IMR-90 (cell line): ENCODE measurements at regions not wholly inside any gene's neighbourhood (a gene's known extent, or its start where the extent isn't known, plus 50 kb on each side); places are given as distances from the start of the nearest gene placed in this dataset.
"Not testable (repeated sequence)": the region's sequence is repeated elsewhere in the genome, so short reads cannot be mapped to it uniquely, and the experiment has no call there.

Experiments used
- ATAC-seq: fragments of 200-7000 bp; cut with Tn5 transposase; 2 replicates; pipeline ENCODE4 v1.9.1; 2020; ENCODE audit warnings: low read depth, mild to moderate bottlenecking, moderate library complexity
- BruUV-seq: library from RNA; stranded (reverse); fragments of 400-500 nt; replicated peaks from 2 replicates; lab custom pipeline; 2021; lab: Mats Ljungman, UMichigan
- CTCF ChIA-PET: fragments of 300-600 bp; formaldehyde crosslinking; extraction: SDS; loops from one replicate; lab custom pipeline; 2021; ENCODE audit warnings: antibody characterized with exemption; lab: Yijun Ruan, JAX
- POLR2A ChIA-PET: fragments of 300-600 bp; sonication (Branson Sonifier 250); formaldehyde crosslinking; loops from one replicate; lab custom pipeline; 2022; ENCODE audit warnings: antibody characterized with exemption; ENCODE audit not compliant: unreplicated experiment; lab: Charles Lee
- DNase-seq: peaks from one replicate; pipeline ENCODE4 v3.0.0; 2013
- H2AFZ ChIP-seq: replicated peaks from 2 replicates; pipeline ENCODE3; 2013; ENCODE audit warnings: low read length, mild to moderate bottlenecking; ENCODE audit not compliant: poor library complexity
- H2AK5ac ChIP-seq: 2 replicates; pipeline ENCODE4 v1.6.1; 2013; ENCODE audit warnings: low read depth, low read length, inconsistent platforms
- H2AK9ac ChIP-seq: replicated peaks from 2 replicates; pipeline ENCODE3; 2013; ENCODE audit warnings: mild to moderate bottlenecking, low read depth, low read length, moderate library complexity; ENCODE audit not compliant: poor library complexity
- H2BK120ac ChIP-seq: 2 replicates; pipeline ENCODE4 v1.6.1; 2013; ENCODE audit warnings: low read depth, low read length, inconsistent platforms
- H2BK15ac ChIP-seq: 3 replicates; pipeline ENCODE4 v1.6.1; 2013; ENCODE audit warnings: low read depth, low read length, inconsistent platforms
- H2BK20ac ChIP-seq: 2 replicates; pipeline ENCODE4 v1.6.1; 2013; ENCODE audit warnings: low read depth, mild to moderate bottlenecking, inconsistent platforms, low read length, moderate library complexity
- H2BK5ac ChIP-seq: 2 replicates; pipeline ENCODE4 v1.6.1; 2013; ENCODE audit warnings: mild to moderate bottlenecking, low read depth, low read length, inconsistent platforms; ENCODE audit not compliant: poor library complexity, severe bottlenecking
- H3K14ac ChIP-seq: replicated peaks from 2 replicates; pipeline ENCODE4 v1.6.1; 2013; ENCODE audit warnings: low read depth, low read length, inconsistent platforms
- H3K18ac ChIP-seq: 2 replicates; pipeline ENCODE4 v1.6.1; 2013; ENCODE audit warnings: low read depth, low read length, control low read depth
- H3K23ac ChIP-seq: 2 replicates; pipeline ENCODE4 v1.6.1; 2013; ENCODE audit warnings: low read depth, low read length, inconsistent platforms
- H3K27ac ChIP-seq: 2 replicates; pipeline ENCODE4 v1.5.1; 2013; ENCODE audit warnings: mild to moderate bottlenecking, control low read depth, low read length; ENCODE audit not compliant: insufficient read depth
- H3K27me3 ChIP-seq: 2 replicates; pipeline ENCODE4 v1.6.1; 2013; ENCODE audit warnings: low read length; ENCODE audit not compliant: control insufficient read depth, insufficient read depth
- H3K36me3 ChIP-seq: 2 replicates; pipeline ENCODE4 v1.6.1; 2013; ENCODE audit warnings: low read length, mixed read lengths; ENCODE audit not compliant: control insufficient read depth, insufficient read depth
- H3K4ac ChIP-seq: 2 replicates; pipeline ENCODE4 v1.6.1; 2013; ENCODE audit warnings: low read depth, low read length, inconsistent platforms
- H3K4me1 ChIP-seq: 2 replicates; pipeline ENCODE4 v1.6.1; 2013; ENCODE audit warnings: low read length, mixed read lengths; ENCODE audit not compliant: control insufficient read depth, insufficient read depth
- H3K4me2 ChIP-seq: 2 replicates; pipeline ENCODE4 v1.6.1; 2013; ENCODE audit warnings: low read depth, mild to moderate bottlenecking, control low read depth, low read length, moderate library complexity
- H3K4me3 ChIP-seq: 2 replicates; pipeline ENCODE4 v1.5.1; 2013; ENCODE audit warnings: low read depth, mild to moderate bottlenecking, control low read depth, low read length, moderate library complexity; ENCODE audit not compliant: insufficient read depth
- H3K56ac ChIP-seq: 2 replicates; pipeline ENCODE4 v1.6.1; 2013; ENCODE audit warnings: low read length, inconsistent platforms; ENCODE audit not compliant: insufficient read depth; ENCODE audit errors: extremely low read depth
- H3K79me1 ChIP-seq, 2 experiments: 2 replicates each; pipeline ENCODE4 v1.6.1; 2013; ENCODE audit warnings: low read length in 2 of 2, inconsistent platforms in 1 of 2, low read depth in 1 of 2
- H3K9ac ChIP-seq: 2 replicates; pipeline ENCODE4 v1.6.1; 2013; ENCODE audit warnings: low read depth, low read length, control low read depth
- H3K9me1 ChIP-seq: 2 replicates; pipeline ENCODE4 v1.6.1; 2013; ENCODE audit warnings: low read length, inconsistent platforms; ENCODE audit not compliant: insufficient read depth
- H3K9me3 ChIP-seq: 2 replicates; pipeline ENCODE4 v1.6.1; 2013; ENCODE audit warnings: low read length; ENCODE audit not compliant: control insufficient read depth, insufficient read depth
- H4K20me1 ChIP-seq: 2 replicates; pipeline ENCODE4 v1.6.1; 2013; ENCODE audit warnings: low read length, inconsistent platforms; ENCODE audit not compliant: insufficient read depth
- H4K5ac ChIP-seq: 2 replicates; pipeline ENCODE4 v1.6.1; 2013; ENCODE audit warnings: mild to moderate bottlenecking, low read depth, low read length, control low read depth
- H4K8ac ChIP-seq, 2 experiments: 2 replicates each; pipeline ENCODE4 v1.6.1; 2013; ENCODE audit warnings: low read depth in 2 of 2, low read length in 2 of 2, control low read depth in 1 of 2, inconsistent platforms in 1 of 2
- H4K91ac ChIP-seq: 2 replicates; pipeline ENCODE4 v1.6.1; 2013; ENCODE audit warnings: low read depth, low read length, inconsistent platforms; ENCODE audit not compliant: insufficient read depth
- WGBS, 2 experiments: methylation state at CpG; one replicate each; pipeline versions ENCODE4 v1.1.5 to v1.1.7; 2013; ENCODE audit warnings: missing lambda C conversion rate in 2 of 2; ENCODE audit not compliant: insufficient read length in 1 of 2; ENCODE audit errors: extremely low coverage in 2 of 2; 5-methylcytosine and 5-hydroxymethylcytosine counted together
- dilution Hi-C: fragments of 300-500 bp; cut with HindIII; formaldehyde crosslinking; loops from one replicate; pipeline ENCODE4 v1.14.3; 2018; ENCODE audit warnings: low sequenced_read_pairs; ENCODE audit not compliant: unreplicated experiment
- in situ Hi-C: fragments of 300-500 bp; cut with MboI; formaldehyde crosslinking; loops from 3 replicates; pipeline ENCODE4 v1.14.3; 2019; ENCODE audit warnings: low sequenced_read_pairs, inconsistent platforms, mixed read lengths
- intact Hi-C: fragments of 100-400 bp; cut with micrococcal nuclease; formaldehyde crosslinking; loops from 2 replicates; pipeline ENCODE4 v1.10.0; 2022

DNA sequence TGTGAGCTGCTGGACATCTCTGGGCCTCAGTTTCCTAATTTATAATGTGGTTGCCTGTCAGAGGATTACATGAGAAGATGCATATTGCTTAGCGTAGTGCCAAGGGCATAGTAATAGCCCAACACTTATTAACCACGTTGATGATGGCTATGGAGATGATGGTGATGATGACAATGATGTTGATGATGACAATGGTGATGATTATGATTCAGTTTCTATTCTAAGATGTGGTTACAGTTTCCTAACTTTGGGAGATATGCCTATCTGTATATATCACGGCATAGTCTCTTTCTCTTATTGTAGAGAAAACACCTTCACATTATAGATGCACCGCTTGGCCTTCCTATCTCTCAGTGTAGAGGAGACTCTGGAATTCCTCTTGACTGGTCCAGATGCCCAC, 311.9 kb upstream of the PLGLB2 start:
- H3K14ac ChIP-seq, H3K9me3 ChIP-seq, H3K4me2 ChIP-seq, H3K9me1 ChIP-seq, H2BK120ac ChIP-seq, H2BK15ac ChIP-seq, H3K4ac ChIP-seq, in situ Hi-C loops, dilution Hi-C loops, intact Hi-C loops, H3K56ac ChIP-seq, H4K8ac ChIP-seq, BruUV-seq, H2BK5ac ChIP-seq, H4K20me1 ChIP-seq, H2AFZ ChIP-seq, H2AK5ac ChIP-seq, H4K5ac ChIP-seq, H3K36me3 ChIP-seq, H4K91ac ChIP-seq, ATAC-seq, H3K27me3 ChIP-seq, H2AK9ac ChIP-seq, DNase-seq, H3K18ac ChIP-seq, H3K9ac ChIP-seq, H3K23ac ChIP-seq, H3K27ac ChIP-seq, H3K4me1 ChIP-seq, H2BK20ac ChIP-seq, CTCF ChIA-PET, H3K4me3 ChIP-seq, H3K79me1 ChIP-seq, POLR2A ChIA-PET: not testable (repeated sequence)
- WGBS, 2 experiments = no CpG with 5 or more reads among the region's 4 CpGs

DNA sequence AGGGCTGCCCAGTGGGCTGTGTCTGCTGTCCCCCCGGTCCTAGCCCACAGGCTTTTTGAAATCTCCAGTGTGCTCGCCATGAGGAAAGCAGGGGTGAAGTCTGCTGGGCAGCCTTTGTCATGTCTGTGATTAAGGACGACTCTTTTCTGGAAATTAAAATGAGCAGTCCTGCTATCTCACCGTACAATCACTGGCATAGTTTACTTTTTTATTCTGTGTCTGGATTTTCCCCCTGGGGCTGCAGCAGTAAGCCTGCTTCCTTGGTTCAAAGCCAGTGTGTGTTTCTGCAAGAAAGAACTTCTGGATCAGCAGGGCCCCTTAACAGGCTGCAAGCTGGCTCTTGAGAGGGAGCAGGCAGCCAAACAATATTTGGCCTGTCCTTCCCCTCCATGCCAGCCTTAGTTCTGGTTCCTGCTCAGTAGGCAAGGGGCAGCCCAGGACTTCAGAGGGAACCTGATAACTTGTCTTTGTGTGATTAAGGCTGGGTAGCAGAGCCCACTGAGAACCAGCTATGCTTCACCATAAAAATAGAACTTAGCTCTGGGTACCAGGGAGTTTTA, 310.1 kb upstream of the PLGLB2 start:
- no CpG with 5 or more reads among the region's 4 CpGs for WGBS, 2 experiments
- DNase-seq, dilution Hi-C loops, H2AK5ac ChIP-seq, H3K27ac ChIP-seq, H2AK9ac ChIP-seq, H3K9me3 ChIP-seq, H3K36me3 ChIP-seq, in situ Hi-C loops, H3K4ac ChIP-seq, H3K9ac ChIP-seq, H2AFZ ChIP-seq, H4K8ac ChIP-seq, H3K79me1 ChIP-seq, H2BK120ac ChIP-seq, BruUV-seq, H2BK15ac ChIP-seq, H2BK20ac ChIP-seq, CTCF ChIA-PET, H4K5ac ChIP-seq, H3K9me1 ChIP-seq, H3K23ac ChIP-seq, H3K4me1 ChIP-seq, H3K27me3 ChIP-seq, POLR2A ChIA-PET, intact Hi-C loops, H4K91ac ChIP-seq, H3K14ac ChIP-seq, H3K56ac ChIP-seq, H3K18ac ChIP-seq, H3K4me2 ChIP-seq, H4K20me1 ChIP-seq, H3K4me3 ChIP-seq, H2BK5ac ChIP-seq: not testable (repeated sequence)
- peak; percentile 64 for ATAC-seq
